ENCODE measurements at regions not wholly inside any gene's neighbourhood (a gene's known extent, or its start where the extent isn't known, plus 50 kb on each side); places are given as distances from the start of the nearest gene placed in this dataset.

DNA sequence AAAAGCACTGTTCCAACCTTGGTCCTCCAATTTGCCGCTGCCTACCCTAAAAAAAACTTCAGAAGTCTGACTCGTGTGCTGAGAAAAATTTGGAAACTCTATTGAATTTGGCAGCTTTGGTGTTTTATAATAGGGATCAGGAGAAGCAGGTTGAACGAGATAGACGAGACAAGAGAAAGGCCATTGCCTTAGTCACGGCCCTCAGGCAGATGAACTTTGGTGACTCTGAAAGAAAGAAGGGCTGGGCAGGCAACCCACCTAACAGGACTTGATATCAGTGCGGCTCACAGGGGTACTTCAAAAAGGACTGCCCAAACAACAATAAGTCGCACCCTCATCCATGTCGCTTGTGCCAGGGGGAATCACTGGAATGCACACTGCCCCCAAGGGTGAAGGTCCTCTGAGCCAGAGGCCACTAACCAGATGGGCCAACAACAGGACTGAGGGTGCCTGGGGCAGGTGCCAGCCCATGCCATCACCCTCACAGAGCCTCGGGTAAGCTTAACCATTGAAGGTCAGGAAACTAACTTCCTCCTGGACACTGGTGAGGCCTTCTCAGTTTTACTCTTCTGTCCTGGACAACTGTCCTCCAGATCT, 102.5 kb upstream of the SSTR1 start:
- TF ChIP-seq, protein P1, sequence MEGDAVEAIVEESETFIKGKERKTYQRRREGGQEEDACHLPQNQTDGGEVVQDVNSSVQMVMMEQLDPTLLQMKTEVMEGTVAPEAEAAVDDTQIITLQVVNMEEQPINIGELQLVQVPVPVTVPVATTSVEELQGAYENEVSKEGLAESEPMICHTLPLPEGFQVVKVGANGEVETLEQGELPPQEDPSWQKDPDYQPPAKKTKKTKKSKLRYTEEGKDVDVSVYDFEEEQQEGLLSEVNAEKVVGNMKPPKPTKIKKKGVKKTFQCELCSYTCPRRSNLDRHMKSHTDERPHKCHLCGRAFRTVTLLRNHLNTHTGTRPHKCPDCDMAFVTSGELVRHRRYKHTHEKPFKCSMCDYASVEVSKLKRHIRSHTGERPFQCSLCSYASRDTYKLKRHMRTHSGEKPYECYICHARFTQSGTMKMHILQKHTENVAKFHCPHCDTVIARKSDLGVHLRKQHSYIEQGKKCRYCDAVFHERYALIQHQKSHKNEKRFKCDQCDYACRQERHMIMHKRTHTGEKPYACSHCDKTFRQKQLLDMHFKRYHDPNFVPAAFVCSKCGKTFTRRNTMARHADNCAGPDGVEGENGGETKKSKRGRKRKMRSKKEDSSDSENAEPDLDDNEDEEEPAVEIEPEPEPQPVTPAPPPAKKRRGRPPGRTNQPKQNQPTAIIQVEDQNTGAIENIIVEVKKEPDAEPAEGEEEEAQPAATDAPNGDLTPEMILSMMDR (IDR thresholded peaks at IDR 0.05): no peak
- TF ChIP-seq POLR2A (IDR thresholded peaks at IDR 0.05): no peak
